AG10803 (cell line): ENCODE measurements at regions not wholly inside any gene's neighbourhood (a gene's known extent, or its start where the extent isn't known, plus 50 kb on each side); places are given as distances from the start of the nearest gene placed in this dataset.

ENCODE experiments used
- DNase-seq: peaks from one replicate; pipeline ENCODE4 v3.0.0; 2010; ENCODE audit warnings: low read depth
- H3K4me3 ChIP-seq: 2 replicates; pipeline ENCODE4 v1.5.1; 2011; ENCODE audit warnings: mild to moderate bottlenecking, low read length, control low read depth
- CTCF ChIP-seq: conservative IDR thresholded peaks from 2 replicates; pipeline ENCODE4 v1.5.1; 2011; ENCODE audit warnings: mild to moderate bottlenecking, low read length, control low read depth, inconsistent platforms

- TF ChIP-seq CTCF: no peak
- DNase-seq: no peak
- H3K4me3 ChIP-seq: no peak overlapping the region
Measured at GRCh38 chr18:69209761-69210160, 190.9 kb upstream of the DOK6 start.

GRCh38 chr18:69213842-69214241, 186.8 kb upstream of the DOK6 start:
- no peak for TF ChIP-seq CTCF
- no peak for DNase-seq

GRCh38 chr18:69215161-69215560, 185.5 kb upstream of the DOK6 start:
- no peak for TF ChIP-seq CTCF
- DNase-seq: no peak
- H3K4me3 ChIP-seq: no peak overlapping the region

More at GRCh38 chr18:69213842-69214241, 186.8 kb upstream of the DOK6 start:
- no peak overlapping the region for H3K4me3 ChIP-seq

GRCh38 chr18:69216321-69216720, 184.4 kb upstream of the DOK6 start:
- H3K4me3 ChIP-seq: no peak overlapping the region
- TF ChIP-seq CTCF: no peak
- DNase-seq: no peak

GRCh38 chr18:69217196-69218000, 183.3 kb upstream of the DOK6 start:
- no peak for TF ChIP-seq CTCF
- H3K4me3 ChIP-seq: no peak overlapping the region
- DNase-seq: no peak

- no peak overlapping the region for H3K4me3 ChIP-seq
- no peak for TF ChIP-seq CTCF
- DNase-seq: no peak
Measured at GRCh38 chr18:69220529-69220928, 180.2 kb upstream of the DOK6 start.

GRCh38 chr18:69222089-69222488, 178.6 kb upstream of the DOK6 start:
- no peak for DNase-seq
- TF ChIP-seq CTCF: no peak

More at GRCh38 chr18:69222089-69222488, 178.6 kb upstream of the DOK6 start:
- H3K4me3 ChIP-seq: no peak overlapping the region
